ENCODE measurements at regions not wholly inside any gene's neighbourhood (a gene's known extent, or its start where the extent isn't known, plus 50 kb on each side); places are given as distances from the start of the nearest gene placed in this dataset.

DNA sequence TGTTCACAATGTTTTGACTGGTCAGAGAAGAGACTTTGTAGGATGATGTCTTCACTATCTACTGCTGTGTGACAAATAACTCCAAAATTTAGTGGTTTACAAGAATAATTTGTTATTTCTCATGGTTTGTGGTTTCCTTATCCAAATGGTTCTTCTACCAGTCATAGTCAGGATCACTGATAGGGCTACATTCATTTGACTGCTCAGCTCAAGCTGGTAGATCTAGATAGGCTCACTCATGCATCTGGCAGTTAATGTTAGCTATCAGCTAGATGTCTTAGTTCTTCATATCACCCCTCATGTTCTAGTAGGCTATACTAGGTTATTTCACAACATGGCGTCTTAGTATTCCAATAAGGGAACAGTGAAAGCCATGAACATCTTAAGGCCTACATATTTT lies 131.0 kb downstream of the ID4 start:
- dilution Hi-C loops (cut with MboI; ENCODE audit: extremely low pct_ligation_motif_present, low sequenced_read_pairs): no loop called here
- H4K20me1 ChIP-seq (replicated peaks; ENCODE audit: control insufficient read depth, extremely low read depth, insufficient read depth, low read length): no peaks in the 10 kb centered on the region
- no peak for FAIRE-seq
- DNase-seq (ENCODE audit: low read depth, low spot score): no peak
- H3K27ac ChIP-seq (ENCODE audit: insufficient read depth, low read depth, low read length): no peak overlapping the region
- H3K4me2 ChIP-seq (ENCODE audit: insufficient read depth, low read length): no peak overlapping the region
- H2AFZ ChIP-seq (ENCODE audit: low read depth, low read length): no peak overlapping the region
- no TSS peak for BruUV-seq (replicated peaks)
- no peaks in the 10 kb centered on the region for H3K36me3 ChIP-seq (ENCODE audit: control insufficient read depth in 2 of 2, extremely low read depth in 1 of 2, insufficient read depth in 2 of 2, low read length in 2 of 2)
- H3K79me2 ChIP-seq (ENCODE audit: control insufficient read depth, insufficient read depth, low read length): no peaks in the 10 kb centered on the region
- H3K27me3 ChIP-seq (ENCODE audit: control insufficient read depth in 2 of 2, insufficient read depth in 2 of 2, low read length in 2 of 2): no peaks in the 10 kb centered on the region
- no peak overlapping the region for H3K9ac ChIP-seq (replicated peaks; ENCODE audit: extremely low read depth, insufficient read depth, low read length)
- CTCF ChIA-PET: no interaction called here
- intact Hi-C loops (cut with micrococcal nuclease): no loop called here
- H3K4me1 ChIP-seq (ENCODE audit: control insufficient read depth, extremely low read depth, insufficient read depth, low read length): no peaks in the 10 kb centered on the region
- TF ChIP-seq MYC (IDR thresholded peaks at IDR 0.05; ENCODE audit: low read depth, low read length) (no peak), POLR2A (IDR thresholded peaks at IDR 0.05; ENCODE audit: low read depth, low read length) (no peak), EZH2 (IDR thresholded peaks at IDR 0.05; ENCODE audit: borderline replicate concordance, low read depth, low read length, severe bottlenecking) (no peak), GATA2 (IDR thresholded peaks at IDR 0.05; ENCODE audit: insufficient read depth, insufficient read length, low read depth, low read length) (no peak), POLR2AphosphoS5 (IDR thresholded peaks at IDR 0.05; ENCODE audit: insufficient read depth, low read depth, low read length) (no peak)
- TF ChIP-seq, protein P1, sequence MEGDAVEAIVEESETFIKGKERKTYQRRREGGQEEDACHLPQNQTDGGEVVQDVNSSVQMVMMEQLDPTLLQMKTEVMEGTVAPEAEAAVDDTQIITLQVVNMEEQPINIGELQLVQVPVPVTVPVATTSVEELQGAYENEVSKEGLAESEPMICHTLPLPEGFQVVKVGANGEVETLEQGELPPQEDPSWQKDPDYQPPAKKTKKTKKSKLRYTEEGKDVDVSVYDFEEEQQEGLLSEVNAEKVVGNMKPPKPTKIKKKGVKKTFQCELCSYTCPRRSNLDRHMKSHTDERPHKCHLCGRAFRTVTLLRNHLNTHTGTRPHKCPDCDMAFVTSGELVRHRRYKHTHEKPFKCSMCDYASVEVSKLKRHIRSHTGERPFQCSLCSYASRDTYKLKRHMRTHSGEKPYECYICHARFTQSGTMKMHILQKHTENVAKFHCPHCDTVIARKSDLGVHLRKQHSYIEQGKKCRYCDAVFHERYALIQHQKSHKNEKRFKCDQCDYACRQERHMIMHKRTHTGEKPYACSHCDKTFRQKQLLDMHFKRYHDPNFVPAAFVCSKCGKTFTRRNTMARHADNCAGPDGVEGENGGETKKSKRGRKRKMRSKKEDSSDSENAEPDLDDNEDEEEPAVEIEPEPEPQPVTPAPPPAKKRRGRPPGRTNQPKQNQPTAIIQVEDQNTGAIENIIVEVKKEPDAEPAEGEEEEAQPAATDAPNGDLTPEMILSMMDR (IDR thresholded peaks at IDR 0.05; ENCODE audit: extremely low read depth in 1 of 2, insufficient read depth in 1 of 2, low read depth in 1 of 2, low read length in 2 of 2): no peak
- no peaks in the 10 kb centered on the region for H3K9me1 ChIP-seq (replicated peaks; ENCODE audit: control insufficient read depth, extremely low read depth, insufficient read depth, low read length)
- POLR2A ChIA-PET: no interaction called here
- H3K9me3 ChIP-seq (replicated peaks; ENCODE audit: control insufficient read depth, insufficient read depth, low read length): no peaks in the 10 kb centered on the region
- no peak overlapping the region for H3K4me3 ChIP-seq (replicated peaks in 1 of 3; ENCODE audit: insufficient read depth in 1 of 3, low read depth in 1 of 3, low read length in 3 of 3)

DNA sequence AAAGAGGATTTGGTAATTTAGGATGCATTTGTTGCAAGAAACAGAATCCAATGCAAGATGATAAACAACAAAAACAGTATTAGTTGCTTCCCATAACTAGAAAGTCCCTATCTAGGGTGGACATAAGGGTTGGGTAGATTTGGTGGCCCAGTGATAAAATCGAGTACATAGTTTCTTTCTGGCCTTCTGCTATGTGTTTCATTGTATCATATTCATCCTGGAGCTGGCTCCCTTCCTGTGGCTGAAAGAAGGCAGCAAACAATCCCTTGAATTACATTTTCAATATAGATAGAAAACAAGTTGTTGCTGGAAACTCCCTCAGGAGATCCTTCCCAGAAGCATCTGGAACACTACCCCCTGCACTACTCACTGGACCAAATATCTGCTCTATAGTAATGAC lies 135.1 kb downstream of the ID4 start:
- TF ChIP-seq EZH2 (IDR thresholded peaks at IDR 0.05; ENCODE audit: borderline replicate concordance, low read depth, low read length, severe bottlenecking) (no peak), POLR2A (IDR thresholded peaks at IDR 0.05; ENCODE audit: low read depth, low read length) (no peak), GATA2 (IDR thresholded peaks at IDR 0.05; ENCODE audit: insufficient read depth, insufficient read length, low read depth, low read length) (no peak), FOS (IDR thresholded peaks at IDR 0.05; ENCODE audit: borderline replicate concordance, insufficient read depth, low read length) (no peak), POLR2AphosphoS5 (IDR thresholded peaks at IDR 0.05; ENCODE audit: insufficient read depth, low read depth, low read length) (no peak)
- TF ChIP-seq, protein P1 (IDR thresholded peaks at IDR 0.05; ENCODE audit: extremely low read depth in 1 of 2, insufficient read depth in 1 of 2, low read depth in 1 of 2, low read length in 2 of 2): no peak
- Histone ChIP-seq H3K36me3 (ENCODE audit: control insufficient read depth in 2 of 2, extremely low read depth in 1 of 2, insufficient read depth in 2 of 2, low read length in 2 of 2) (no peaks in the 10 kb centered on the region), H3K4me2 (ENCODE audit: insufficient read depth, low read length) (no peak overlapping the region), H4K20me1 (replicated peaks; ENCODE audit: control insufficient read depth, extremely low read depth, insufficient read depth, low read length) (no peaks in the 10 kb centered on the region), H3K27ac (ENCODE audit: insufficient read depth, low read depth, low read length) (no peak overlapping the region), H3K9ac (replicated peaks; ENCODE audit: extremely low read depth, insufficient read depth, low read length) (no peak overlapping the region), H3K4me1 (ENCODE audit: control insufficient read depth, extremely low read depth, insufficient read depth, low read length) (no peaks in the 10 kb centered on the region), H2AFZ (ENCODE audit: low read depth, low read length) (no peak overlapping the region), H3K27me3 (ENCODE audit: control insufficient read depth in 2 of 2, insufficient read depth in 2 of 2, low read length in 2 of 2) (no peaks in the 10 kb centered on the region), H3K79me2 (ENCODE audit: control insufficient read depth, insufficient read depth, low read length) (no peaks in the 10 kb centered on the region), H3K9me3 (replicated peaks; ENCODE audit: control insufficient read depth, insufficient read depth, low read length) (peaks cover 2% of the 10 kb centered on the region), H3K4me3 (replicated peaks in 1 of 3; ENCODE audit: insufficient read depth in 1 of 3, low read depth in 1 of 3, low read length in 3 of 3) (no peak overlapping the region), H3K9me1 (replicated peaks; ENCODE audit: control insufficient read depth, extremely low read depth, insufficient read depth, low read length) (no peaks in the 10 kb centered on the region)
- no peak for FAIRE-seq
- CTCF ChIA-PET: no interaction called here
- BruUV-seq (replicated peaks): no TSS peak
- POLR2A ChIA-PET: no interaction called here
- no peak for DNase-seq (ENCODE audit: low read depth, low spot score)
- intact Hi-C loops (cut with micrococcal nuclease) (no loop called here), dilution Hi-C loops (cut with MboI; ENCODE audit: extremely low pct_ligation_motif_present, low sequenced_read_pairs) (no loop called here)
